Colonic mucosa (tissue), 4 donors: ENCODE measurements at regions not wholly inside any gene's neighbourhood (a gene's known extent, or its start where the extent isn't known, plus 50 kb on each side); places are given as distances from the start of the nearest gene placed in this dataset.

Source experiments
- DNase-seq: peaks from one replicate; pipeline ENCODE4 v3.0.0-alpha.2; 2020
- H3K27ac ChIP-seq: fragments of 200-600 bp; one replicate; pipeline ENCODE4 v1.8.0; 2021
- H3K27me3 ChIP-seq: fragments of 200-600 bp; one replicate; pipeline ENCODE4 v1.8.0; 2021
- H3K36me3 ChIP-seq: fragments of 200-600 bp; one replicate; pipeline ENCODE4 v1.8.0; 2021
- H3K4me1 ChIP-seq: fragments of 200-600 bp; one replicate; pipeline ENCODE4 v1.8.0; 2021; ENCODE audit warnings: mild to moderate bottlenecking
- H3K4me3 ChIP-seq: fragments of 200-600 bp; one replicate; pipeline ENCODE4 v1.8.0; 2021
- H3K9ac ChIP-seq, 2 donors: one replicate each; pipeline ENCODE4 v1.7.0; 2013; ENCODE audit warnings: control low read depth in 2 of 2, low read depth in 2 of 2, low read length in 2 of 2
- H3K9me3 ChIP-seq: fragments of 200-600 bp; one replicate; pipeline ENCODE4 v1.8.0; 2021
- intact Hi-C: fragments of 100-400 bp; cut with DNase I; formaldehyde crosslinking; loops from one replicate; pipeline ENCODE4 v1.14.1; 2022
- TF ChIP-seq, protein P1 (sequence below): fragments of 200-600 bp; IDR thresholded peaks from one replicate; pipeline ENCODE4 v1.8.0; 2022; ENCODE audit warnings: antibody characterized with exemption, mild to moderate bottlenecking
- donor health status: healthy.
- donor health status: DM: no; HTN: no; CAD: no.
- donor health status: DM: no; HTN: no; CAD: no.

DNA sequence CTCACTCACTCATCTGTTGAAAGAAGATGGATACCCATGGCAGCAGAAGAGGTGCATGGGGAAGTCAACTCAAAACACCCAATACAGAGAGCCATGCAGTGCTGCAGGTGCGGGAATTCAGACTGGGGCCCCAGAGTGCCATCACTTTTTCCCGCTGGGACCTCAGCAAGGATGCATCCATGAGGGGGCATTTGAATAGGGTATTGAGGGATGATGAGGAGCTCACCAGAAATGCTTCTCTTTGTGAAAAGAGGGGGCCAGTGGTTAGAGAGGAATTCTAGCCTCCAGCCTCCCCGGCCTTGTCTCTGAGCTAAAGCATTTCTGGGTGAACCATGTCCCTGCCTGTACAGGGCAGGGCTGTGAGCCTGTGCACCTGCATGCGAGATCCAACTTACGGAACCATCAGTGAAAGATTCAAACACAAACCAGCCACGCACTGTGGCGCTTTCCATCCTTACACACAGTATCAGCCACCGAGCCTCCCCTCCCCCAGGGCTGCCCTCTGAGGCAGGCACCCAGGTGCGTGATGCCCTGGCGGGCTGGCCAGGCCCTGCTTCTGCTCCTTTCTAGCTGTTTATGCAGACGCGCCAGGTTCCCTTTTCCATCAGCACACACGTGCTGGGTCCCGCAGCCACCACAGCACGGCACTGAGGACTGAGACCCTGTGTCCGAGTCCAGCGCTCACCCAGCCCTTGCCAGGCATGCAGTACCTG lies 1177.2 kb downstream of the BRD1 start:
- intact Hi-C loops = no loop called here
- no peaks in the 10 kb centered on the region for H3K4me1 ChIP-seq
- H3K36me3 ChIP-seq = no peaks in the 10 kb centered on the region
- no peaks in the 10 kb centered on the region for H3K27me3 ChIP-seq
- DNase-seq = no peak
- H3K9ac ChIP-seq = no peak overlapping the region
- H3K27ac ChIP-seq = no peak overlapping the region
- no peak overlapping the region for H3K4me3 ChIP-seq
- TF ChIP-seq, protein P1, sequence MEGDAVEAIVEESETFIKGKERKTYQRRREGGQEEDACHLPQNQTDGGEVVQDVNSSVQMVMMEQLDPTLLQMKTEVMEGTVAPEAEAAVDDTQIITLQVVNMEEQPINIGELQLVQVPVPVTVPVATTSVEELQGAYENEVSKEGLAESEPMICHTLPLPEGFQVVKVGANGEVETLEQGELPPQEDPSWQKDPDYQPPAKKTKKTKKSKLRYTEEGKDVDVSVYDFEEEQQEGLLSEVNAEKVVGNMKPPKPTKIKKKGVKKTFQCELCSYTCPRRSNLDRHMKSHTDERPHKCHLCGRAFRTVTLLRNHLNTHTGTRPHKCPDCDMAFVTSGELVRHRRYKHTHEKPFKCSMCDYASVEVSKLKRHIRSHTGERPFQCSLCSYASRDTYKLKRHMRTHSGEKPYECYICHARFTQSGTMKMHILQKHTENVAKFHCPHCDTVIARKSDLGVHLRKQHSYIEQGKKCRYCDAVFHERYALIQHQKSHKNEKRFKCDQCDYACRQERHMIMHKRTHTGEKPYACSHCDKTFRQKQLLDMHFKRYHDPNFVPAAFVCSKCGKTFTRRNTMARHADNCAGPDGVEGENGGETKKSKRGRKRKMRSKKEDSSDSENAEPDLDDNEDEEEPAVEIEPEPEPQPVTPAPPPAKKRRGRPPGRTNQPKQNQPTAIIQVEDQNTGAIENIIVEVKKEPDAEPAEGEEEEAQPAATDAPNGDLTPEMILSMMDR = no peak
- no peaks in the 10 kb centered on the region for H3K9me3 ChIP-seq

- no peak overlapping the region for H3K27ac ChIP-seq
- no peak overlapping the region for H3K4me3 ChIP-seq
- no peaks in the 10 kb centered on the region for H3K9me3 ChIP-seq
- intact Hi-C loops = no loop called here
- H3K36me3 ChIP-seq = no peaks in the 10 kb centered on the region
- DNase-seq = no peak
- no peaks in the 10 kb centered on the region for H3K4me1 ChIP-seq
- TF ChIP-seq, protein P1 = no peak
- no peak overlapping the region for H3K9ac ChIP-seq
- no peaks in the 10 kb centered on the region for H3K27me3 ChIP-seq
Observed at GRCh38 chr22:48649466-48649865, 1178.2 kb downstream of the BRD1 start.

DNA sequence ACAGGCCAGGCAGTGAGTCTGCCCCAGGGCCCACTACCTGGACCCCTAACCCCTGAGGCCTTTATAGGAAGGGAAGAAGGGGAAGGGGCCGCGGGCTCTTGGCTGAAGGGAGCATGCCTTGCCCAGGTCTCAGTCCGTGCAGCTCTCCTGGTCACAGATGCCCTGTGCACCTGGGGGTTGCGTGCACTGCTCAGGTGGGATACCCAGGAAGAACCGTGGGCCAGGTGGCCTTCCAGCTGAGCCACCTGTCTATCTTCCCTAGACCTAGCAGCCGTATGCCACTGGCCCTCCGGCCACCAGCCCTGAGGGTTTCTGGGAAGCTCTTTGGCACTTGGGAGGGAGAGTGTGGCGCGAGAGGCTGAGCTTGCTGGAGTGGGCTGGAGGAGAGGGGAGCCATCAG lies 1178.6 kb downstream of the BRD1 start:
- TF ChIP-seq, protein P1 = no peak
- Histone ChIP-seq H3K27ac (no peak overlapping the region), H3K4me1 (no peaks in the 10 kb centered on the region), H3K9ac (no peak overlapping the region), H3K4me3 (no peak overlapping the region), H3K27me3 (no peaks in the 10 kb centered on the region), H3K36me3 (no peaks in the 10 kb centered on the region), H3K9me3 (no peaks in the 10 kb centered on the region)
- intact Hi-C loops = no loop called here
- DNase-seq = no peak

- Histone ChIP-seq H3K36me3 (no peaks in the 10 kb centered on the region), H3K9me3 (no peaks in the 10 kb centered on the region), H3K9ac (no peak overlapping the region), H3K27ac (no peak overlapping the region), H3K4me1 (no peaks in the 10 kb centered on the region), H3K4me3 (no peak overlapping the region), H3K27me3 (no peaks in the 10 kb centered on the region)
- no peak for DNase-seq
- TF ChIP-seq, protein P1 = no peak
- intact Hi-C loops = no loop called here
Observed at GRCh38 chr22:48647606-48648515, 1179.8 kb downstream of the BRD1 start.

- Histone ChIP-seq H3K27ac (no peak overlapping the region), H3K9ac (no peak overlapping the region), H3K4me1 (no peaks in the 10 kb centered on the region), H3K27me3 (no peaks in the 10 kb centered on the region), H3K36me3 (no peaks in the 10 kb centered on the region), H3K9me3 (no peaks in the 10 kb centered on the region), H3K4me3 (no peak overlapping the region)
- TF ChIP-seq, protein P1 = no peak
- DNase-seq = no peak
- intact Hi-C loops = no loop called here
Observed at GRCh38 chr22:48647051-48647450, 1180.6 kb downstream of the BRD1 start.
